ENCODE measurements at regions not wholly inside any gene's neighbourhood (a gene's known extent, or its start where the extent isn't known, plus 50 kb on each side); places are given as distances from the start of the nearest gene placed in this dataset.

DNA sequence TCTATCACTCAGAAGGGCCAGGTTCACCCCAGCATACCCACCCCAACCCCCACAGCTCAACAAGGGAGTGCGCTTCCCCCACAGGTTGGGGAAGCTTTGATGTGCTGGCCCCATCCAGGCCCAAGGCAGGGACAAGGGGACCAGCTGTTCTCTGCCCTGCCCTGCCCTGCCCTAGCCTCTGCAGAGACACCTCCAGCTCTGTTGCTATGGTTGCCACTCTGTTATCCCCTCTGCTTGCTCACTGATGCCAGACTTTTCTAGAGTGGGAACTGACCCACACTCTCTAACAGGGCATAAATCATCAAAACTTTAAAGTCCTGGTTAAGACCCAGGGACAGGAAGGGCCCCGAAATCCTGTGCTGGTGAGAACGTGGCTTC lies 50.4 kb upstream of the ENPP7 start:
- TF ChIP-seq, protein P1, sequence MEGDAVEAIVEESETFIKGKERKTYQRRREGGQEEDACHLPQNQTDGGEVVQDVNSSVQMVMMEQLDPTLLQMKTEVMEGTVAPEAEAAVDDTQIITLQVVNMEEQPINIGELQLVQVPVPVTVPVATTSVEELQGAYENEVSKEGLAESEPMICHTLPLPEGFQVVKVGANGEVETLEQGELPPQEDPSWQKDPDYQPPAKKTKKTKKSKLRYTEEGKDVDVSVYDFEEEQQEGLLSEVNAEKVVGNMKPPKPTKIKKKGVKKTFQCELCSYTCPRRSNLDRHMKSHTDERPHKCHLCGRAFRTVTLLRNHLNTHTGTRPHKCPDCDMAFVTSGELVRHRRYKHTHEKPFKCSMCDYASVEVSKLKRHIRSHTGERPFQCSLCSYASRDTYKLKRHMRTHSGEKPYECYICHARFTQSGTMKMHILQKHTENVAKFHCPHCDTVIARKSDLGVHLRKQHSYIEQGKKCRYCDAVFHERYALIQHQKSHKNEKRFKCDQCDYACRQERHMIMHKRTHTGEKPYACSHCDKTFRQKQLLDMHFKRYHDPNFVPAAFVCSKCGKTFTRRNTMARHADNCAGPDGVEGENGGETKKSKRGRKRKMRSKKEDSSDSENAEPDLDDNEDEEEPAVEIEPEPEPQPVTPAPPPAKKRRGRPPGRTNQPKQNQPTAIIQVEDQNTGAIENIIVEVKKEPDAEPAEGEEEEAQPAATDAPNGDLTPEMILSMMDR (IDR thresholded peaks at IDR 0.05): no peak

DNA sequence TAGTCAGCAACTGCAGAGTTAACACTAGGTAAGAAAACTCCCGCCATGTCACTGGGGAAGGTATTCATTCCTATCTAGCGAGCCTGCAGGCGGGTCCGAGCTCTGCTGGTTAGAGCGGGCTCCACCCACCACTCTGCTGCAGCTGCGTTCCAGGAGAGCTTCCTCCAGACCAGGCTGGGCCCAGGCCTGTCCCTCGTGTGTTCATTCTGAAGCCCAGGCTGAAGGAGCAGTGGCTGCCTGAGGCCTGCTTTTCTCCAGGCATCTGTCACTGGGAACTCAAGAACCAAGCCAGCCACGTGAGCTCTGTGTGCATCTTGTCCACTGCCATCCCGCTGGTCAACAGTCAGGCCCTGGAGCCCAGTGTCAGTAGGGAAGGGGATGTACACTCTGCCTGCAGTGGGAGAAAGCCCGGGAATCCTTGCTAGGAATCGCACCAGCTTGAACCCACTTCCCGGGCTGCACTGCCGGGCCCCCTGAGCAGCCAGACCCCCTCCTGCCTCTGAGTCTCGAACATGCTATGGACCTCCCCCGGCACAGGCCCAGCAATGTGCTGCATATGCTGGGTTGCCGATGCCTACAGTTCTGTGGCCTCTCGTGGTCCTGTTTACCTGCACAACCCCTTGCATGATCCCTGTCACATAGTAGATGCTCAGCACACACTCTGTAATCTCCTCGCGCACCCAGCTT lies 51.0 kb upstream of the ENPP7 start:
- H3K9me3 ChIP-seq: no peaks in the 10 kb centered on the region
- H3K4me1 ChIP-seq: no peaks in the 10 kb centered on the region
- peaks cover 0 to 41% of the 10 kb centered on the region in 2 donors for H3K27me3 ChIP-seq
- H3K36me3 ChIP-seq: no peaks in the 10 kb centered on the region
- TF ChIP-seq, protein P1 (IDR thresholded peaks at IDR 0.05): no peak
- ATAC-seq (no peak), DNase-seq (peak in 1 of 4 donors; percentile 54)
- no peak overlapping the region for H3K4me3 ChIP-seq
- no peak overlapping the region for H3K27ac ChIP-seq
- intact Hi-C loops (cut with DNase I): no loop called here

More for the DNA sequence above, 50.4 kb upstream of the ENPP7 start:
- no peaks in the 10 kb centered on the region for H3K4me1 ChIP-seq
- H3K9me3 ChIP-seq: no peaks in the 10 kb centered on the region
- H3K4me3 ChIP-seq: no peak overlapping the region
- H3K27me3 ChIP-seq: peaks cover 0 to 45% of the 10 kb centered on the region in 2 donors
- H3K27ac ChIP-seq: no peak overlapping the region
- no peaks in the 10 kb centered on the region for H3K36me3 ChIP-seq
- intact Hi-C loops (cut with DNase I): no loop called here
- DNase-seq (no peak), ATAC-seq (no peak)

DNA sequence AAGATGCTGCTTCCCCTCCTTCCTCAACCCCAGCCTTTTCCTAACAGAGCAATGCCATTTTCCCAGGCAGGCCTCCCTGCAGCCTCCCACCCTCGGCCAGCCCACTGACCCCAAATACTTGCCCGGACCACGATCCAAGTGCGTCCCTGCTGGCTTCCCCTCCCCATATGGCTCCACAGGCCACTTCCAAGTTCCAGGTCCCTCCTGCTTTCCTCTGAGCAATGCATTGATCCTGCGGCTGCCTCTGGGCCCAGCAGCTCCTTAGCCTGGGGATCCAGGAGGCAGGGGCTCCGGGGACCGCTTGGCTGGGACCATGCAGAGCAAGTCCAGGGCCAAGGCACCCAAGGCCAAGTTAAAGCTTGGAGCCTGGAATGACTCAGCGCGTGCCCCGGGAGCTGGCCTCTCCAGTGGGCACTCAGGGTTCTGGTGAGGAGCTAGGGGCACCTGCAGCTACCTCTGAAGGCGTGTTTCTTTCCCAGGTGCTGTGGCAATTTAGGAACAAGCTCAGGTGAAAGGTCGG lies 51.9 kb upstream of the ENPP7 start:
- H3K27me3 ChIP-seq: peaks cover 0 to 41% of the 10 kb centered on the region in 2 donors
- DNase-seq: no peak
- H3K4me1 ChIP-seq: no peaks in the 10 kb centered on the region
- TF ChIP-seq, protein P1 (IDR thresholded peaks at IDR 0.05): no peak
- H3K4me3 ChIP-seq: no peak overlapping the region
- ATAC-seq: no peak
- H3K36me3 ChIP-seq: no peaks in the 10 kb centered on the region
- no peak overlapping the region for H3K27ac ChIP-seq
- intact Hi-C loops (cut with DNase I): no loop called here
- peaks cover 0 to 5% of the 10 kb centered on the region in 2 donors for H3K9me3 ChIP-seq

DNA sequence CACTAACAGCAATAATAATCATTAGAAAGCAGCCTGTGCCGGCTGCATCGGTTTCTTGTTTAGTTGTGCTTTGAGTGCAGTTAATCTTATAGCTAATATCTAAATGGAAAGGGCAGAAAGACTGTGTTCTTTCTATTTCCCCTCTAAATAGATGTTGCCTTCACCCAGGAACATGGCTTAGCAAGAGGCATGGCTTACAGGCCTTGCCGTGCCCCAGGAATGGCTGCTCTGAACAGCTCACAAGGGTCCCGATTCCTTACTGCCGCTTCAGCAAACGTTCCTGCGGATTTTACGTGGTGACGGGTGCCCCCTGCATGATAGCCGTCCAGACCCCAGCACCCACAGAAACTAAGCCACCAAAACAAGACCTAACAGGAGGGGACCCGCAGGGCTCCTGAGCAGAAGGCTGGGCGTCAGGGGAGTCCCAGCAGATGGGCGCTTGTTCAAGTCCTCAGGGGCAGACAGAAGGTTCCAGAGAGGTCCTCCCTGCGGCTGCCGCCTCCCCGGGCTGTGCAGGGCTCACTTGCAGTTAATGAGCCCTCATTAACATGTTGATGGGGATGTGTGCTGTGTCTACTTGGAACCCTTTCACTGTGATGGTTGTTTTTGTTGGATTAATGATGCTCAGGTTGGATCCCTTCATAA lies 52.5 kb upstream of the ENPP7 start:
- Histone ChIP-seq H3K4me3 (no peak overlapping the region), H3K27me3 (peaks cover 0 to 38% of the 10 kb centered on the region in 2 donors), H3K4me1 (no peaks in the 10 kb centered on the region), H3K9me3 (peaks cover 0 to 11% of the 10 kb centered on the region in 2 donors), H3K36me3 (no peaks in the 10 kb centered on the region), H3K27ac (no peak overlapping the region)
- TF ChIP-seq, protein P1 (IDR thresholded peaks at IDR 0.05): no peak
- ATAC-seq: no peak
- DNase-seq: peak in 1 of 4 donors; percentile 57
- intact Hi-C loops (cut with DNase I): no loop called here

DNA sequence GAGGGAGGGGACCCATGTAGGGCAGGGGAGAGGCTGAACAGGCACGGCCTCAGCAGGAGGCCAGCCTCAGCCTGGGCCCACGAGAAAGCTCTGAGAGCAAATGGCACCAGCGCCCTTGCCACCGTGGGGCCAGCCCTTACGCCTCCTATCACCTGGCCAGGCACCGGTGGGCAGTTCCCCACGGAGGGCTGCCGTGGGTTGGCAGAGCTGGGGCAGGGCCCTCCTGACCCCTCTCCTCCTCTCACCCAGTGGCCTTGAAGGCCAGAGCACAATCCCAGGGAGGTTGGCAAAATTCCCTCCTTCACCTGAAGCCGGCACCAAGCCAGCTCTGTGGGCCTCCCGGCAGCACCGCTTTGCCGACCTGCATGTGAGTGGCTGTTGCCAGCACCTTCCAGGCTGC lies 53.1 kb upstream of the ENPP7 start:
- TF ChIP-seq, protein P1 (IDR thresholded peaks at IDR 0.05): no peak
- H3K27me3 ChIP-seq: peaks cover 0 to 37% of the 10 kb centered on the region in 2 donors
- no peaks in the 10 kb centered on the region for H3K4me1 ChIP-seq
- H3K9me3 ChIP-seq: peaks cover 0 to 13% of the 10 kb centered on the region in 2 donors
- ATAC-seq: no peak
- no peaks in the 10 kb centered on the region for H3K36me3 ChIP-seq
- H3K4me3 ChIP-seq: no peak overlapping the region
- no peak overlapping the region for H3K27ac ChIP-seq
- intact Hi-C loops (cut with DNase I): no loop called here
- DNase-seq: no peak
